GM13976 (cell line): ENCODE measurements at regions not wholly inside any gene's neighbourhood (a gene's known extent, or its start where the extent isn't known, plus 50 kb on each side); places are given as distances from the start of the nearest gene placed in this dataset.

Source experiments
- DNase-seq: peaks from one replicate; pipeline ENCODE4 v3.0.0; 2012; ENCODE audit warnings: low spot score
- in situ Hi-C: fragments of 300-500 bp; cut with MboI; formaldehyde crosslinking; loops from one replicate; pipeline ENCODE4 v1.12.0; 2022; ENCODE audit warnings: low sequenced_read_pairs, mixed read lengths, inconsistent platforms; ENCODE audit not compliant: unreplicated experiment
- TF ChIP-seq, protein P1 (sequence below): IDR thresholded peaks from 2 replicates; pipeline ENCODE4 v1.5.1; 2012; ENCODE audit warnings: borderline replicate concordance, mild to moderate bottlenecking; ENCODE audit not compliant: insufficient read depth; ENCODE audit errors: extremely low read depth, missing control alignments, control extremely low read depth

DNA sequence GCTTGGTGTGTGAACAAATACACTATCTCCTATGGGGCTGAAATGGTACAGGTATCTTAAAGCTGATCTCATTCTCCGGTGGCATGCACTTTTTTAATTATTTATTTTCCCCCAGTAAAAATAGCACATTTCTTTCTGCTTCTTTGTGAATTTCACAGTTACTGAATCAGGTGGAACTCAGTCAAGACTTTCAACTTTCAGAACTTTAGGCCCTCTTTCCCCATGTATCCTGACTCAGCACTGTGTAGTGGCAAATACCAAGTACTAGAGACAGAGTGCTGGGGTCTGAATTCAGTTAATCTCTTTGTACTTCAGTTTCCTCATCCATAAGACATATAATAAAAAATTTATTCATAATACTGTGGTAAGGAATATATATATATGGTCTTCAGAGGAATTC is 223.9 kb downstream of the CSNK2A3 start:
- in situ Hi-C loops: no loop called here

DNA sequence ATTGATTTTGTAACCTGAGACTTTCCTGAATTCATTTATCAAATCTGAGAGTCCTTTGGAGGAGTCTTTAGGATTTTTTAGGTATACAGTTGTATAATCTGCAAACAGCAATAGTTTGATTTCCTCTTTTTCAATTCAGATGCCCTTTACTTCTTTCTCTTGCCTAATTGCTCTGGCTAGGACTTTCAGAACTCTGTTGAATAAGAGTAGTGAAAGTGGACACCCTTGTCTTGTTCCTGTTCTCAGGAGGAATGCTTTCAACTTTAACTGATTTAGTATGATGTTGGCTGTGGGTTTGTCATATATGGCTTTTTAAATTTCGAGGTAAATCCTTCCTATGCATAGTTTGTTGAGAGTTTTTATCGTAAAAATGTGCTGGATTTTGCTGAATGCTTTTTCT is 227.4 kb downstream of the CSNK2A3 start:
- DNase-seq: no peak
- in situ Hi-C loops: no loop called here
- TF ChIP-seq, protein P1, sequence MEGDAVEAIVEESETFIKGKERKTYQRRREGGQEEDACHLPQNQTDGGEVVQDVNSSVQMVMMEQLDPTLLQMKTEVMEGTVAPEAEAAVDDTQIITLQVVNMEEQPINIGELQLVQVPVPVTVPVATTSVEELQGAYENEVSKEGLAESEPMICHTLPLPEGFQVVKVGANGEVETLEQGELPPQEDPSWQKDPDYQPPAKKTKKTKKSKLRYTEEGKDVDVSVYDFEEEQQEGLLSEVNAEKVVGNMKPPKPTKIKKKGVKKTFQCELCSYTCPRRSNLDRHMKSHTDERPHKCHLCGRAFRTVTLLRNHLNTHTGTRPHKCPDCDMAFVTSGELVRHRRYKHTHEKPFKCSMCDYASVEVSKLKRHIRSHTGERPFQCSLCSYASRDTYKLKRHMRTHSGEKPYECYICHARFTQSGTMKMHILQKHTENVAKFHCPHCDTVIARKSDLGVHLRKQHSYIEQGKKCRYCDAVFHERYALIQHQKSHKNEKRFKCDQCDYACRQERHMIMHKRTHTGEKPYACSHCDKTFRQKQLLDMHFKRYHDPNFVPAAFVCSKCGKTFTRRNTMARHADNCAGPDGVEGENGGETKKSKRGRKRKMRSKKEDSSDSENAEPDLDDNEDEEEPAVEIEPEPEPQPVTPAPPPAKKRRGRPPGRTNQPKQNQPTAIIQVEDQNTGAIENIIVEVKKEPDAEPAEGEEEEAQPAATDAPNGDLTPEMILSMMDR: no peak

More for the DNA sequence above, 223.9 kb downstream of the CSNK2A3 start:
- TF ChIP-seq, protein P1: no peak
- no peak for DNase-seq

DNA sequence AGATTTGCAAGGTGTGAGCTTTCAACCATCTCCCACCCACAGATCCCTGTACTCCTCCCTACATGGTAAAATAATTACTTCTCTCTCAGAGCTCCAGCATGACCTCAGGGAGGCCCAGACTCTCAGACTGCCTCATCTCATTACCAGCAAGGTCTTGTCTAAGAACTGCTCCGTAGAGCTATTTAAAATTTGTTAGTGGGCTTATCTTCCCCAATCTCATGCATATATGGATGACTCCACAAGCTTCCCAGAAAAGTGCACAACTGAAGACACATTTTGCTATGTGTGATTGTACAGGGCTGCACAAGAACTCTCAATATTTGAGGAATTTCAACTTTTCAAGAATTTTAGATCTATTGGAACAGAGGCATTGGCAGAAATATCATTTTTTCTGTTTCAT is 230.3 kb downstream of the CSNK2A3 start:
- TF ChIP-seq, protein P1: no peak
- in situ Hi-C loops: no loop called here
- DNase-seq: no peak

DNA sequence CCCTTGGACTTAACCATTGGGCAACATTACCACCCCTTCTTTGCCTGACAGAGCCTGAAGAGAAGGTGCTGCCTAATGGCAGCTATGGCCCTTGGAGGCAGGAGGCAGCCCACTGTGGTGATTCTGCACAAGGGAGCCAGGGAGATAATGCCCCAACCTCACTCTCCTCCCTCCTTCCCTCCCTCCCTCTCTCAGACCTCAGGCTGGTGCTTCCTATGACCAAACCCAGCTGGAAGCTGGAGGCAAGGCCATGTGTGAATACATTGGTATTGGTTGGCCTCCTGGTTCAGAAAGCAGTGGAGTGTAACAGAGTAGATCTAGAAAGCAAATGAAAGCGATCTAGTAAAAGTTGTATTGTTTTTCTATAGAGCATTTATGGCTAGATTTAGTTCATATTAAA is 233.1 kb downstream of the CSNK2A3 start:
- no peak for DNase-seq
- TF ChIP-seq, protein P1: no peak
- in situ Hi-C loops: no loop called here

DNA sequence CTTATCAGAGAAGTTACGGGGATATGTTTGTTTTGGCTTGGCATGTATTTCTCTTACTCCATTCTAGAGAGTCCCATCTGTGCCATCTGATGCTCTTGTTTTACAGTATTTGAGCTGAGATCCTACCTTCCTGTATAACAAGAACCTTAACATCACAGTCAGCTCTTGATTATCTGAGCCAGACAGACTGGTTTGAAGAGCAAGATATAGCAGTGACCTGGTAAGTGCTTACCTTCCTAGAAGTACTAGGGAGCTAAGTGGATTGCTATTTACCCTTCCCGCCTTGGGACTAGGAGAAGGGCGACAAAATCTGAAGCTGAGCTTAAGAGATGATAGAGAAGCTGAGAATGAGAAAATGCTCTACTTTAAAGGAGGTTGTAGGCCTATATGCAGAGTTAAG is 235.3 kb downstream of the CSNK2A3 start:
- TF ChIP-seq, protein P1: no peak
- no peak for DNase-seq
- in situ Hi-C loops: no loop called here

DNA sequence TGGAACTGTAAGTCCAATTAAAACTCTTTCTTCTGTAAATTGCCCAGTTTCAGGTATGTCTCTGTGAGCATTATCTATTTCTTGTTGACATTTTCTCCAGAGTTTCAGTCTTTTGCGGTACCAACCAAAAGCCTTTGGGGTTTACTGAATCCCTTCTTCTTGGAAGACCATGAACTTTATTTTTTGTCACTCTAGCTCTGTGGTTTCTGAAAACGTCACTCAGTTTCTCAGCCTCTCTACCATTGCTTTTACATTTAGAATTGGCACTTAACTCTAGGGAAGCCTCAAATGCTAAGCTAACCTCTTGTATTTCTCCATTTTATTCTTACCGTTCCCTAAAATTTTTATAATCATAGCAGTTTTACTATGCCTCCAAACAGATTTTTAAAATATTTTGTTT is 237.6 kb downstream of the CSNK2A3 start:
- in situ Hi-C loops: no loop called here

More for the DNA sequence above, 237.6 kb downstream of the CSNK2A3 start:
- TF ChIP-seq, protein P1: no peak
- DNase-seq: no peak
